ENCODE measurements at regions not wholly inside any gene's neighbourhood (a gene's known extent, or its start where the extent isn't known, plus 50 kb on each side); places are given as distances from the start of the nearest gene placed in this dataset.
"Not testable (repeated sequence)": the region's sequence is repeated elsewhere in the genome, so short reads cannot be mapped to it uniquely, and the experiment has no call there.

GRCh38 chrX:121876305-121876704, 828.9 kb downstream of the GLUD2 start:
- H3K27ac Mint-ChIP-seq = no peak overlapping the region
- no peaks in the 10 kb centered on the region for H3K4me1 Mint-ChIP-seq
- H3K9me3 Mint-ChIP-seq = no peaks in the 10 kb centered on the region
- no peaks in the 10 kb centered on the region for H3K36me3 Mint-ChIP-seq
- no peak for DNase-seq (ENCODE audit: low spot score in 2 of 2)
- H3K4me3 Mint-ChIP-seq = no peak overlapping the region
- no peak for ATAC-seq (ENCODE audit: low read depth)
- no peaks in the 10 kb centered on the region for H3K27me3 Mint-ChIP-seq

- H3K27ac Mint-ChIP-seq; DNase-seq (ENCODE audit: low spot score in 2 of 2); H3K36me3 Mint-ChIP-seq; H3K9me3 Mint-ChIP-seq; H3K4me1 Mint-ChIP-seq; ATAC-seq (ENCODE audit: low read depth); H3K27me3 Mint-ChIP-seq; H3K4me3 Mint-ChIP-seq: not testable (repeated sequence)
Observed at GRCh38 chrX:121877337-121877736, 829.9 kb downstream of the GLUD2 start.

- ATAC-seq (ENCODE audit: low read depth) (no peak), DNase-seq (ENCODE audit: low spot score in 2 of 2) (no peak)
- H3K36me3 Mint-ChIP-seq = no peaks in the 10 kb centered on the region
- no peak overlapping the region for H3K27ac Mint-ChIP-seq
- no peak overlapping the region for H3K4me3 Mint-ChIP-seq
- no peaks in the 10 kb centered on the region for H3K9me3 Mint-ChIP-seq
- H3K4me1 Mint-ChIP-seq = no peaks in the 10 kb centered on the region
- H3K27me3 Mint-ChIP-seq = no peaks in the 10 kb centered on the region
Observed at GRCh38 chrX:121886557-121886956, 839.1 kb downstream of the GLUD2 start.

GRCh38 chrX:121894756-121895155, 847.3 kb downstream of the GLUD2 start:
- Mint-ChIP-seq H3K9me3 (no peaks in the 10 kb centered on the region), H3K27me3 (no peaks in the 10 kb centered on the region), H3K4me3 (no peak overlapping the region), H3K4me1 (no peaks in the 10 kb centered on the region), H3K27ac (no peak overlapping the region), H3K36me3 (no peaks in the 10 kb centered on the region)
- ATAC-seq (ENCODE audit: low read depth) (no peak), DNase-seq (ENCODE audit: low spot score in 2 of 2) (no peak)

- no peaks in the 10 kb centered on the region for H3K9me3 Mint-ChIP-seq
- H3K36me3 Mint-ChIP-seq = no peaks in the 10 kb centered on the region
- no peak overlapping the region for H3K27ac Mint-ChIP-seq
- ATAC-seq (ENCODE audit: low read depth) (no peak), DNase-seq (ENCODE audit: low spot score in 2 of 2) (no peak)
- no peaks in the 10 kb centered on the region for H3K4me1 Mint-ChIP-seq
- no peaks in the 10 kb centered on the region for H3K27me3 Mint-ChIP-seq
- no peak overlapping the region for H3K4me3 Mint-ChIP-seq
Observed at GRCh38 chrX:121902463-121902862, 855.1 kb downstream of the GLUD2 start.

GRCh38 chrX:121903961-121904360, 856.6 kb downstream of the GLUD2 start:
- no peaks in the 10 kb centered on the region for H3K9me3 Mint-ChIP-seq
- no peak for ATAC-seq (ENCODE audit: low read depth)
- no peaks in the 10 kb centered on the region for H3K27me3 Mint-ChIP-seq
- no peak overlapping the region for H3K4me3 Mint-ChIP-seq
- H3K36me3 Mint-ChIP-seq = no peaks in the 10 kb centered on the region
- no peak overlapping the region for H3K27ac Mint-ChIP-seq
- no peaks in the 10 kb centered on the region for H3K4me1 Mint-ChIP-seq
- DNase-seq (ENCODE audit: low spot score in 2 of 2) = no peak

- no peak for ATAC-seq (ENCODE audit: low read depth)
- Mint-ChIP-seq H3K36me3 (no peaks in the 10 kb centered on the region), H3K27ac (no peak overlapping the region), H3K4me3 (no peak overlapping the region), H3K4me1 (no peaks in the 10 kb centered on the region), H3K9me3 (no peaks in the 10 kb centered on the region), H3K27me3 (no peaks in the 10 kb centered on the region)
- DNase-seq (ENCODE audit: low spot score in 2 of 2) = no peak
Observed at GRCh38 chrX:121921258-121921657, 873.8 kb downstream of the GLUD2 start.

GRCh38 chrX:121931567-121931966, 884.2 kb downstream of the GLUD2 start:
- Mint-ChIP-seq H3K4me1 (no peaks in the 10 kb centered on the region), H3K9me3 (peaks cover 5% of the 10 kb centered on the region), H3K4me3 (no peak overlapping the region), H3K27me3 (no peaks in the 10 kb centered on the region), H3K27ac (no peak overlapping the region), H3K36me3 (no peaks in the 10 kb centered on the region)
- DNase-seq (ENCODE audit: low spot score in 2 of 2) (no peak), ATAC-seq (ENCODE audit: low read depth) (no peak)

- no peak for DNase-seq (ENCODE audit: low spot score in 2 of 2)
- Mint-ChIP-seq H3K9me3 (peaks cover 3% of the 10 kb centered on the region), H3K36me3 (no peaks in the 10 kb centered on the region), H3K27ac (no peak overlapping the region), H3K27me3 (no peaks in the 10 kb centered on the region), H3K4me1 (no peaks in the 10 kb centered on the region), H3K4me3 (no peak overlapping the region)
- no peak for ATAC-seq (ENCODE audit: low read depth)
Observed at GRCh38 chrX:121932688-121933087, 885.3 kb downstream of the GLUD2 start.

GRCh38 chrX:121949041-121949760, 901.8 kb downstream of the GLUD2 start:
- Mint-ChIP-seq H3K4me1 (no peaks in the 10 kb centered on the region), H3K36me3 (no peaks in the 10 kb centered on the region), H3K4me3 (no peak overlapping the region), H3K27ac (no peak overlapping the region), H3K9me3 (peaks cover 2% of the 10 kb centered on the region), H3K27me3 (no peaks in the 10 kb centered on the region)
- ATAC-seq (ENCODE audit: low read depth) = no peak
- DNase-seq (ENCODE audit: low spot score in 2 of 2) = no peak

GRCh38 chrX:121958886-121959285, 911.5 kb downstream of the GLUD2 start:
- Mint-ChIP-seq H3K9me3 (no peaks in the 10 kb centered on the region), H3K4me1 (no peaks in the 10 kb centered on the region), H3K27ac (no peak overlapping the region), H3K4me3 (no peak overlapping the region), H3K36me3 (no peaks in the 10 kb centered on the region), H3K27me3 (no peaks in the 10 kb centered on the region)
- ATAC-seq (ENCODE audit: low read depth) (no peak), DNase-seq (ENCODE audit: low spot score in 2 of 2) (no peak)

- no peak overlapping the region for H3K4me3 Mint-ChIP-seq
- H3K36me3 Mint-ChIP-seq = no peaks in the 10 kb centered on the region
- H3K27ac Mint-ChIP-seq = no peak overlapping the region
- peaks cover 6% of the 10 kb centered on the region for H3K9me3 Mint-ChIP-seq
- ATAC-seq (ENCODE audit: low read depth) (no peak), DNase-seq (ENCODE audit: low spot score in 2 of 2) (no peak)
- H3K27me3 Mint-ChIP-seq = no peaks in the 10 kb centered on the region
- H3K4me1 Mint-ChIP-seq = no peaks in the 10 kb centered on the region
Observed at GRCh38 chrX:121975671-121976070, 928.3 kb downstream of the GLUD2 start.

- DNase-seq (ENCODE audit: low spot score in 2 of 2) = no peak
- no peaks in the 10 kb centered on the region for H3K36me3 Mint-ChIP-seq
- no peaks in the 10 kb centered on the region for H3K27me3 Mint-ChIP-seq
- H3K9me3 Mint-ChIP-seq = no peaks in the 10 kb centered on the region
- H3K4me1 Mint-ChIP-seq = no peaks in the 10 kb centered on the region
- H3K4me3 Mint-ChIP-seq = no peak overlapping the region
- ATAC-seq (ENCODE audit: low read depth) = no peak
- H3K27ac Mint-ChIP-seq = no peak overlapping the region
Observed at GRCh38 chrX:121987163-121987562, 939.8 kb downstream of the GLUD2 start.

GRCh38 chrX:121987835-121988234, 940.4 kb downstream of the GLUD2 start:
- Mint-ChIP-seq H3K36me3 (no peaks in the 10 kb centered on the region), H3K4me1 (no peaks in the 10 kb centered on the region), H3K27me3 (no peaks in the 10 kb centered on the region), H3K27ac (no peak overlapping the region), H3K4me3 (no peak overlapping the region), H3K9me3 (no peaks in the 10 kb centered on the region)
- ATAC-seq (ENCODE audit: low read depth) (no peak), DNase-seq (ENCODE audit: low spot score in 2 of 2) (no peak)

- H3K4me1 Mint-ChIP-seq = no peaks in the 10 kb centered on the region
- ATAC-seq (ENCODE audit: low read depth) (no peak), DNase-seq (ENCODE audit: low spot score in 2 of 2) (no peak)
- H3K4me3 Mint-ChIP-seq = no peak overlapping the region
- peaks cover 6% of the 10 kb centered on the region for H3K9me3 Mint-ChIP-seq
- H3K36me3 Mint-ChIP-seq = no peaks in the 10 kb centered on the region
- H3K27ac Mint-ChIP-seq = no peak overlapping the region
- H3K27me3 Mint-ChIP-seq = no peaks in the 10 kb centered on the region
Observed at GRCh38 chrX:122004127-122004526, 956.7 kb downstream of the GLUD2 start.
